Osteoblast (primary cell): ENCODE measurements at regions not wholly inside any gene's neighbourhood (a gene's known extent, or its start where the extent isn't known, plus 50 kb on each side); places are given as distances from the start of the nearest gene placed in this dataset.

Experiments
- DNase-seq: peaks from one replicate; pipeline ENCODE4 v3.0.0; 2011; ENCODE audit warnings: low spot score, mixed read lengths; ENCODE audit not compliant: insufficient read length; ENCODE audit errors: missing footprints
- H2AFZ ChIP-seq: 2 replicates; pipeline ENCODE4 v1.6.0; 2011; ENCODE audit warnings: mild to moderate bottlenecking, low read length
- H3K27ac ChIP-seq: 2 replicates; pipeline ENCODE4 v1.5.1; 2011; ENCODE audit warnings: mild to moderate bottlenecking, low read depth, low read length, moderate library complexity
- H3K27me3 ChIP-seq: 2 replicates; pipeline ENCODE4 v1.6.0; 2012; ENCODE audit warnings: mild to moderate bottlenecking, control low read depth, inconsistent platforms, low read length, moderate library complexity; ENCODE audit not compliant: insufficient read depth
- H3K36me3 ChIP-seq: 2 replicates; pipeline ENCODE4 v1.5.1; 2011; ENCODE audit warnings: mild to moderate bottlenecking, low read length, control low read depth, moderate library complexity; ENCODE audit not compliant: insufficient read depth
- H3K4me1 ChIP-seq: 2 replicates; pipeline ENCODE4 v1.5.1; 2011; ENCODE audit warnings: mild to moderate bottlenecking, low read length, control low read depth, moderate library complexity; ENCODE audit not compliant: insufficient read depth
- H3K4me2 ChIP-seq: 2 replicates; pipeline ENCODE4 v1.6.0; 2011; ENCODE audit warnings: mild to moderate bottlenecking, low read length; ENCODE audit not compliant: insufficient read depth
- H3K4me3 ChIP-seq: fragments of 200-600 bp; sonication (generic); 3 replicates; pipeline ENCODE4 v1.5.1; 2012; ENCODE audit warnings: mild to moderate bottlenecking, low read length, inconsistent platforms; ENCODE audit not compliant: insufficient read depth
- H3K79me2 ChIP-seq: 2 replicates; pipeline ENCODE4 v1.6.0; 2012; ENCODE audit warnings: mild to moderate bottlenecking, low read length, control low read depth, inconsistent platforms; ENCODE audit not compliant: insufficient read depth
- H3K9me3 ChIP-seq: 2 replicates; pipeline ENCODE4 v1.5.1; 2011; ENCODE audit warnings: low read depth, low read length, control low read depth
- H4K20me1 ChIP-seq: 2 replicates; pipeline ENCODE4 v1.6.0; 2012; ENCODE audit warnings: mild to moderate bottlenecking, low read length, control low read depth; ENCODE audit not compliant: insufficient read depth
- CTCF ChIP-seq: IDR thresholded peaks from 2 replicates; pipeline ENCODE4 v1.5.1; 2011; ENCODE audit warnings: mild to moderate bottlenecking, low read depth, low read length, moderate library complexity; ENCODE audit errors: extremely low read depth

- no peak overlapping the region for H2AFZ ChIP-seq
- no peaks in the 10 kb centered on the region for H3K79me2 ChIP-seq
- H3K27ac ChIP-seq = no peak overlapping the region
- no peak overlapping the region for H3K4me3 ChIP-seq
- peaks cover 12% of the 10 kb centered on the region for H3K27me3 ChIP-seq
- H3K4me2 ChIP-seq = no peak overlapping the region
- no peaks in the 10 kb centered on the region for H4K20me1 ChIP-seq
- no peaks in the 10 kb centered on the region for H3K9me3 ChIP-seq
- TF ChIP-seq CTCF = no peak
- DNase-seq = no peak
- no peaks in the 10 kb centered on the region for H3K36me3 ChIP-seq
- H3K4me1 ChIP-seq = no peaks in the 10 kb centered on the region
These were observed 207.5 kb downstream of the RPLP1 start for GRCh38 chr15:69660114-69660513.

GRCh38 chr15:69660658-69661405, 208.2 kb downstream of the RPLP1 start:
- no peaks in the 10 kb centered on the region for H3K36me3 ChIP-seq
- no peak overlapping the region for H3K4me3 ChIP-seq
- H3K9me3 ChIP-seq = no peaks in the 10 kb centered on the region
- no peaks in the 10 kb centered on the region for H4K20me1 ChIP-seq
- H3K27ac ChIP-seq = no peak overlapping the region
- no peak for DNase-seq
- no peak overlapping the region for H3K4me2 ChIP-seq
- TF ChIP-seq CTCF = no peak
- no peaks in the 10 kb centered on the region for H3K4me1 ChIP-seq
- H2AFZ ChIP-seq = no peak overlapping the region
- no peaks in the 10 kb centered on the region for H3K79me2 ChIP-seq
- H3K27me3 ChIP-seq = peaks cover 12% of the 10 kb centered on the region

- TF ChIP-seq CTCF = no peak
- H3K27me3 ChIP-seq = peaks cover 12% of the 10 kb centered on the region
- H3K4me1 ChIP-seq = no peaks in the 10 kb centered on the region
These were observed 208.8 kb downstream of the RPLP1 start for GRCh38 chr15:69661446-69661845.

GRCh38 chr15:69661871-69662644, 209.4 kb downstream of the RPLP1 start:
- no peak overlapping the region for H2AFZ ChIP-seq

More at GRCh38 chr15:69661446-69661845, 208.8 kb downstream of the RPLP1 start:
- Histone ChIP-seq H2AFZ (no peak overlapping the region), H3K27ac (no peak overlapping the region), H3K79me2 (no peaks in the 10 kb centered on the region), H3K4me2 (no peak overlapping the region), H4K20me1 (no peaks in the 10 kb centered on the region), H3K9me3 (no peaks in the 10 kb centered on the region), H3K4me3 (no peak overlapping the region), H3K36me3 (no peaks in the 10 kb centered on the region)
- DNase-seq = no peak

More at GRCh38 chr15:69661871-69662644, 209.4 kb downstream of the RPLP1 start:
- H3K27me3 ChIP-seq = peaks cover 8% of the 10 kb centered on the region
- H3K9me3 ChIP-seq = no peaks in the 10 kb centered on the region
- no peak for DNase-seq
- H3K4me3 ChIP-seq = no peak overlapping the region
- no peak overlapping the region for H3K27ac ChIP-seq
- H4K20me1 ChIP-seq = no peaks in the 10 kb centered on the region
- no peaks in the 10 kb centered on the region for H3K4me1 ChIP-seq
- TF ChIP-seq CTCF = no peak
- H3K79me2 ChIP-seq = no peaks in the 10 kb centered on the region
- no peak overlapping the region for H3K4me2 ChIP-seq
- no peaks in the 10 kb centered on the region for H3K36me3 ChIP-seq
